GM19023 (cell line): ENCODE measurements at regions not wholly inside any gene's neighbourhood (a gene's known extent, or its start where the extent isn't known, plus 50 kb on each side); places are given as distances from the start of the nearest gene placed in this dataset.

ENCODE experiments used
- ATAC-seq: cut with Tn5 transposase; IDR thresholded peaks from one replicate; pipeline ENCODE4 v1.9.1; 2021; ENCODE audit warnings: mild to moderate bottlenecking, moderate library complexity; ENCODE audit not compliant: unreplicated experiment

- no peak for ATAC-seq
Observed at GRCh38 chr11:113581713-113582112, 106.5 kb upstream of the DRD2 start.

- no peak for ATAC-seq
Observed at GRCh38 chr11:113579292-113579940, 104.2 kb upstream of the DRD2 start.

- no peak for ATAC-seq
Observed at GRCh38 chr11:113578715-113579250, 103.6 kb upstream of the DRD2 start.

- ATAC-seq, result no peak
Observed at GRCh38 chr11:113578033-113578380, 102.8 kb upstream of the DRD2 start.

- no peak for ATAC-seq
Observed at GRCh38 chr11:113577356-113578032, 102.3 kb upstream of the DRD2 start.

GRCh38 chr11:113574586-113574985 is 99.4 kb upstream of the DRD2 start:
- no peak for ATAC-seq

- no peak for ATAC-seq
Observed at GRCh38 chr11:113574171-113574570, 99.0 kb upstream of the DRD2 start.

GRCh38 chr11:113572136-113572735 is 97.0 kb upstream of the DRD2 start:
- ATAC-seq, result no peak

GRCh38 chr11:113571531-113571930 is 96.3 kb upstream of the DRD2 start:
- ATAC-seq, result no peak

- ATAC-seq, result no peak
Observed at GRCh38 chr11:113570906-113571305, 95.7 kb upstream of the DRD2 start.

- ATAC-seq, result no peak
Observed at GRCh38 chr11:113569391-113569790, 94.2 kb upstream of the DRD2 start.

GRCh38 chr11:113568566-113568965 is 93.4 kb upstream of the DRD2 start:
- no peak for ATAC-seq

- ATAC-seq, result no peak
Observed at GRCh38 chr11:113567867-113568544, 92.8 kb upstream of the DRD2 start.

- no peak for ATAC-seq
Observed at GRCh38 chr11:113567097-113567496, 91.9 kb upstream of the DRD2 start.

- no peak for ATAC-seq
Observed at GRCh38 chr11:113564527-113565130, 89.4 kb upstream of the DRD2 start.

- no peak for ATAC-seq
Observed at GRCh38 chr11:113563766-113564526, 88.7 kb upstream of the DRD2 start.

- ATAC-seq, result no peak
Observed at GRCh38 chr11:113562981-113563461, 87.8 kb upstream of the DRD2 start.

- ATAC-seq, result no peak
Observed at GRCh38 chr11:113562576-113562975, 87.4 kb upstream of the DRD2 start.

GRCh38 chr11:113557926-113558325 is 82.7 kb upstream of the DRD2 start:
- no peak for ATAC-seq

GRCh38 chr11:113556036-113556435 is 80.8 kb upstream of the DRD2 start:
- ATAC-seq, result no peak
